Hematopoietic multipotent progenitor cell treated with erythropoietin and hydrocortisone succinate and interleukin-3 and kit ligand, for 6 days (in vitro differentiated cells): ENCODE measurements at regions not wholly inside any gene's neighbourhood (a gene's known extent, or its start where the extent isn't known, plus 50 kb on each side); places are given as distances from the start of the nearest gene placed in this dataset.
"Not testable (repeated sequence)": the region's sequence is repeated elsewhere in the genome, so short reads cannot be mapped to it uniquely, and the experiment has no call there.

Source experiments
- DNase-seq: peaks from one replicate; pipeline ENCODE4 v3.0.0-alpha.2; 2015

- no peak for DNase-seq
Observed at GRCh38 chr18:62629031-62629430, 86.3 kb upstream of the PHLPP1 start.

- DNase-seq = no peak
Observed at GRCh38 chr18:62631173-62631572, 84.2 kb upstream of the PHLPP1 start.

GRCh38 chr18:62632788-62633455 is 82.4 kb upstream of the PHLPP1 start:
- DNase-seq = no peak

DNA sequence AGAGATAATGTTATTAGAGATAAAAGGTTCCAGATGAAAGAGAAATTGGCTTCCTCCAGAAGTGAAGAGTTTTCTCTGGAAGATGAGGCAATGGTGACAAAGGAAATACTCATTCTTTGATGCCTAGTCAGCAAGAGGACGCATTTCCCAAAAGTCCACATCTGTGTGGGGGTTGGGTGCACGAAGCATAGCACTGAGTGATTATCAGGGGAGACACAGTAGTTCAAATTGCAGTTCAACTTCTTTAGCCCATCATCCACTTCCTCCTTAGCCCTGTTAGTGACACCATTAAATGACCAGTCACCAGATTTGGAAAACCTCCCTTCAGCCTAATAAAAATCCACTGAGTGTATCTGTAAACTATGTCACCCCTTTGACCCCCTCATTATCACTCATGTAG is 80.9 kb upstream of the PHLPP1 start:
- DNase-seq = no peak

DNA sequence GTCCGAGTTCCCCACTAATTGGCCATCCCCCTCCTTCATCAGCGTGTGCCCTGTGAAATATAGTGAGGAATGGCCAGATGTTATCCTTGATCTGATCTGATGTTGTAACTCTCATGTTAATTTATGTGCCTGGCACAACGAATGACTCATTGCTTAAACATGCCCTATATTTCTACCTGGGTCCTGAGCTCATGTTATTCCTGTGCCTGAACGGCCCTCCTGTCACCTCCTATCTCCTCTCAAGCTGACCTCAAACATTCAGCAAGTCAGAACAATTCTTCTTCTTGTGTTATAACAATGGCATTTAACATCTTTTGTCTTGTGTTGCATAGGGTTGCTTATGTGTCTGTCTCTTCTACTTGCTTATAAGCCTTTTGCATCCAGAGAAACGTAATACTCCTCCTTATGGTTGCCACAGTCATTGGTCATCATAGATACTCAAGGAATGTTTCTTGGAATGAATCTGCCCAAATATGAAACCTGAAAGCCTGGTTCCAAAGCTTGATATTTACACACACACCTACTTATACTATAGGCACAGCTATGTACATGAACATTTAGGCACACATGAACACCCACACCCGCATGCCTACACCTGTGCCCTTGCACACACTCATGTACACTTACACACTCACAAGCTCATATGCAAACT is 80.2 kb upstream of the PHLPP1 start:
- DNase-seq = no peak

GRCh38 chr18:62637403-62637802 is 77.9 kb upstream of the PHLPP1 start:
- DNase-seq = no peak

DNA sequence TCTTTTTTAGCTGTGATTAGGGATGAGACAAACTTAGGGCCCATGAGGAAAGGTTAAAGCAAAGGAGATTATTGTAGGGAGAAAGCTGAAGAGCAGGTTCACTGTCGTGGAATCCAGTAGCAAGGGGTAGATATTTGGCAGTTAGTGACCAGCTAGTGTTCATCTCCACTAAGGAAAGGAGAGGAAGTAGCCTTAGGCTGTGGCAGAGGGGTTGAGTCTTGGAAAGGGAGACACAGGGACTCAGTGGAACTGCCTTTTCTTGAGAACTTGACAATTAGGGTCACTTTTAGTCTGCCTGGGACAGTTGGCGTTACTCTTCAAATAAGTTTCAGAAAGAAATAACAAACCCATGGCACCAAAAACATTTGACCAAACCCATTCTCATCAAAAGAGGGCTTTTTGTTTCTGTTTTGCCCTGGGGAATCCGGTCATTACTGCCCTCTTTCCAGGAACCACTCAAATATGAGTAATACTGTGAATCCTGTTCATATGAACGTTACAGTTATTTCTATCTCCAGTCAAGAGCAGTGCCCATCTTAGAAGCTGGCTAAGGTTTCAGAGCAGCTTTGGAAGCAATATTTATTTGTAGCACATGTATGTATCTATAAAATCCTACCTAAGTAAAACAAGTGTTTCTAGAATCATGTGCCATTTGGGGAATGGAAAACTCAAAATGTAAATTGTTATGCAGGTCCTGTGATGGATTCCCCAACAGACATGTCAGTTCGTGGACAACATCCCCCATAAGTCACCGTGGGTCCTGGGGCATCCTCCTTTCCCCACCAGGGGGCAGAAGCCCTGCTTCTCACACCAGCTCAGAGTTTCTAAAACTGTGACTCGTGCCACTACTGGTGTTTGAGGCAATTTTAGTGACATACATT is 77.3 kb upstream of the PHLPP1 start:
- DNase-seq = peak; percentile 82

DNA sequence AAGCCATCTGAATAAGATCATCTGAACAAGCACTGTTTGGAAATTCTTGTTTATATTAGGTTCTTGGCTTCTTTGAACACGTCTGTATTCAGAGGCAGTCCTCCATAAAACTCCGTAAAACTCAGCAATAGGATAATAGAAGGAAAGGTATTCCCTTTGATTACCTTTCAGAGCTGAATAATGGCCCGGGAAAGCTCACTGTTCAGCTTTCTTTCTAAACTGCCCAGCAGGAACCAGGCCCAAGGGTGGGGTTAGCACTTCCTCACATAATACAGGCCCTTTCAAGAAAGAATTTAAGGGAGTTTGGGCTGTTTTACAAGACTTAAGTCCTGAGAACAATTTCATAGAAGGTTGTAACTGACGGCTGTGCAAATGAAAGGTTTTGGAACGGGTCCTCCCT is 72.2 kb upstream of the PHLPP1 start:
- DNase-seq = no peak

DNA sequence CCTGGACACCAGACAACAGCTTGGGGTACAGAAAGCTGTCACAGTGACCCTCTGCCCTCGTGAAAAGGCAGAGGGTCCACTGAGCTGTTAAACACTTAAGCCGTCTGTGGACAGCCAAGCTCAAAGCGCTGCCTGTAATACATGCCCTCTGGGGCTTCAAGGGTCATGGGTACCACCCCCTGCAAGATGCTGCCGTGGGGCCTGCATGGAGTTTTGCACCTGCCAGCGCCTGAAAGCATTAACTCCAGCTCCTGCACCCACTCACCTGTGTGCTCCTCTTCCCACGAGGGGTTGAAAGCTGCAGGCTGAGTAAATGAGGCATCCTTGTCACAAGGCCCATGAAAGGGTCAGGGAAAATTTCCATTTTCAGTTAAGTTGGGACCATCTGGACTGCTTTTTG is 70.6 kb upstream of the PHLPP1 start:
- no peak for DNase-seq

DNA sequence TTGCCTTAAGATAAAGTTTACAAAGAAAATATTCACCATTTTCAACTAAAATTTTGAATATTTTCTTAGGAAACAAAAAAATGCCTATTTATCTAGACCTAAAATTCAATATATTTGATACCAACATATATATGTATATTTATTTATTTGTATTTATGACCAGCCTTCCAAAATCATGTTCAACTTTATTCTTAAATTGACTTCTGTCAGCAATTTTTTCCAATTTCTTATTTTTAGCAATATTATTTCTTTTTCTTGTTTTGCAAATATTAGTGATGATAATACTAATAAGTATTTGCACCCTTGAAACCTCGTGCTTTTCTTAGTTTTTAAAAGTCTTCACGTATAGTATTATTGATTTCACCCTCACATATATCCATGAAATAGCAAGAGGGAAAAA is 68.2 kb upstream of the PHLPP1 start:
- no peak for DNase-seq

- DNase-seq = no peak
Observed at GRCh38 chr18:62648045-62648678, 67.2 kb upstream of the PHLPP1 start.

DNA sequence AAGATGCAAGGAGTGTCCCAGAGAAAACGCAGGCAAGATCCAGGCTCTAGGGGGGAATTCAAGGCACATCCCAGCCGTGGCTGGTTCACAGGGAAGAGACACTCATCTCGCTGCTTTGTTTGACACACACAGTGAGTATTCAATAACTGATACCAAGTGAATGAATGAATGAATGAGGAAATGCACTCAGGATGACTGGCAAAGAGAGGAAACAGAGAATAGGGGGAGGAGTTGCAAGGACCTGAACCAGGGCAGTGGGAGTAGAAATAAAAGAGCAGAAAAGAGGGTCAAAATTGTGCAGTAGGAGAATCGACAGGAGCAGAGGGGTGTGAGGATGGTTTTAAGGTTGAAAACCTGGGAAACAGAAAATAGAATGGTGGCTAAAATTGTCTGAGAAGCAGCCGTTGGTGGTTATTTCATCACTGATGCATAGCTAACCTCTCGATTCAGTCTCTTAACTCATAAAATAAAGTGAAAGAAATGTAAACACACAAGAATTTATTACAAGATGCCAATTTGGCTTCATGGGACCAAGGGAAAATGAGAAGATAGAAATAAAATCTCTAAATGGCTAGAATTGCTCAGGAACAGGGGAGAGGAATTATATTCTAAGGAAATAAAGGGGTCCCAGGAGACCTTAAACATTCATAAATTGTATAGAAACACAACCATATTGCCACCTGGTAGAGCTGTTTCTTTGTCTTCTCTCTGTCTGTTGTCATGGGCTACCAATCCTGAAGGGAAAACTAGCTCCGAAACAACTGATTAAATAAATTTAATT is 63.9 kb upstream of the PHLPP1 start:
- no peak for DNase-seq

DNA sequence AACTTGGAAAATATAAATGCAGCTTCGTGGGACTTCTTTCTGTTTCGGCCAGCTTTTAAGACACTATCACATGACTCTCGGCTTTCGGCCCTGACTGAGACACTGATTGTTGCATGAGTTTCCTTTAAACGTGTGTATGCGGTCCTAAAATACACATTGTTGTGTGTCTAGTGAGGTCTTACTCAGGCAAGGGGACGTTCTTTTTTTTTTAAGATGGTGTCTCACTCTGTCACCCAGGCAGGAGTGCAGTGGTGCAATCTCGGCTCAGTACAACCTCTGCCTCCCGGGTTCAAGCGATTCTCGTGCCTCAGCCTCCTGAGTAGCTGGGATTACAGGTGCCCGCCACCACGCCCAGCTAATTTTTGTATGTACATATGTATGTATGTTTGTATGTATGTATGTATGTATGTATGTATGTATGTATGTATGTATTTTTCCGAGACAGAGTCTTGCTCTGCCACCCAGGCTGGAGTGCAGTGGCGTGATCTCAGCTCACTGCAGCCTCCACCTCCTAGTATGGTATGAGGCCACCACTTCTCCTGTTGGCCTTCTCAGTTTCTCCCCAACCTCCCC is 63.2 kb upstream of the PHLPP1 start:
- DNase-seq = not testable (repeated sequence)

GRCh38 chr18:62655520-62656219 is 59.7 kb upstream of the PHLPP1 start:
- no peak for DNase-seq

- no peak for DNase-seq
Observed at GRCh38 chr18:62658028-62658427, 57.3 kb upstream of the PHLPP1 start.

DNA sequence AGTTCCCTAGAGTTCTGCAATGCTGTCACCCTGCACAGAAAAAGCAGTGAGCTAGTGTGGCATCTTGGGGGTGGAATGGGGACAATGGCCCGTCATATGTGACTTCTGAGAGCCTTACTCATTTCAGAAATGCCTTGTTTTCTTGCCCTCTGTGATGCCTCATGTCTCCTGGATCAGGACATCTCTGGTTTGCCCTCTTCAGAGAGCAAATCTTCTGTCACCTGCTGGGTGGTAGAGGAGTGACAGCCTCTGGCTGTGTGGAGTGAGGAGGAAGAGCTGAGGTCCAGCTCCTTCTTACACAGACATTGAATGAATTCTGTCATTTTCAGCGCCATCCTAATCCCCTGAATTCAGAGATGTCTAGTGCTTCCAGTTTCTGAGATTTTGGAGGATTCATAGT is 55.6 kb upstream of the PHLPP1 start:
- DNase-seq = no peak

GRCh38 chr18:62660691-62661090 is 54.6 kb upstream of the PHLPP1 start:
- DNase-seq = no peak

DNA sequence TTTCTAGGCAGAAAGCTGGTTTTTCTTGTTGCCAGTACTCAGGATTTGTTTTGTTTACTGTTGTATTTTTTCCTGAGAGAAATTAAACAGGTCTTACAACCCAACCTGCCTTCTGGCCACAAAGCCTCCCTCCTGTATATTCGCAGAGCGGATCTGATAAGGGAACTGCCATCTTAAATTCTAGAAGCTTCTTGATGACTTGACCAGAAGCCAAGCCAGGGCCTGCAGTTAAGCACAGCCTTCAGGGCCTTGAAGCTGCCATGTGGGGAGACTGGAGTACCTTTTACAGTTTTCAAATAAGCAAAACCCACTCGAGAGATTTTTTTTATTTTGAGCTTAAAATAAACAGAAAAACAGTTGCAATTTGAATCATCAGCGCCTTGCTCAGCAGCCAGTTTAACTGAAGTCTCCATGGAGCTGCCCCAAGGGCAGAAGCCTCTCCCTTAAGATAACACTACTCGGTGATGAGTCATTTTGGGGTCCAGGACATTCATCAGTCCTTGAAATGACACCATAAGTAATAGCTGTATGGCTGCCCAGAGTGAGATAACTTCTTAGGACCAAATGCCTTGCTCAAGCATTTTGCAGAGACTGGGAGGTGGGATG is 51.5 kb upstream of the PHLPP1 start:
- peak; percentile 77 for DNase-seq

- no peak for DNase-seq
Observed at GRCh38 chr18:62664414-62664813, 50.9 kb upstream of the PHLPP1 start.

- DNase-seq = no peak
Observed at GRCh38 chr18:62665188-62665587, 50.2 kb upstream of the PHLPP1 start.
